Nephron progenitor cell (in vitro differentiated cells): ENCODE measurements at regions not wholly inside any gene's neighbourhood (a gene's known extent, or its start where the extent isn't known, plus 50 kb on each side); places are given as distances from the start of the nearest gene placed in this dataset.
A peak's percentile ranks its signal among the peaks of the same experiment; 100 is the strongest.

Experiments
- DNase-seq: peaks from one replicate; pipeline ENCODE4 v3.0.0; 2021
- H3K27ac Mint-ChIP-seq: 2 replicates; pipeline ENCODE4 v1.8.0; 2021; ENCODE audit warnings: mild to moderate bottlenecking, moderate library complexity, mixed read lengths
- H3K27me3 Mint-ChIP-seq: 2 replicates; pipeline ENCODE4 v1.8.0; 2021; ENCODE audit warnings: mild to moderate bottlenecking, low read depth, mixed read lengths; ENCODE audit not compliant: poor library complexity
- H3K36me3 Mint-ChIP-seq: 2 replicates; pipeline ENCODE4 v1.8.0; 2021; ENCODE audit warnings: low read depth, mixed read lengths
- H3K4me1 Mint-ChIP-seq: 2 replicates; pipeline ENCODE4 v1.8.0; 2021; ENCODE audit warnings: mixed read lengths
- H3K4me3 Mint-ChIP-seq: 2 replicates; pipeline ENCODE4 v1.8.0; 2021; ENCODE audit warnings: mild to moderate bottlenecking, moderate library complexity, mixed read lengths
- H3K9me3 Mint-ChIP-seq: 2 replicates; pipeline ENCODE4 v1.8.0; 2021; ENCODE audit warnings: mild to moderate bottlenecking, moderate library complexity, mixed read lengths
- CTCF ChIP-seq: fragments of 200-600 bp; sonication (generic); IDR thresholded peaks from 2 replicates; pipeline ENCODE4 v1.5.0; 2021; ENCODE audit warnings: antibody characterized with exemption

- Mint-ChIP-seq H3K4me1 (peaks cover 29% of the 10 kb centered on the region), H3K27me3 (peaks cover 4% of the 10 kb centered on the region), H3K9me3 (no peaks in the 10 kb centered on the region), H3K27ac (peak overlapping the region; percentile 59), H3K4me3 (no peak overlapping the region), H3K36me3 (no peaks in the 10 kb centered on the region)
- no peak for TF ChIP-seq CTCF
- DNase-seq = no peak
Measured at GRCh38 chr5:176187276-176188062, 50.8 kb upstream of the SIMC1 start.

DNA sequence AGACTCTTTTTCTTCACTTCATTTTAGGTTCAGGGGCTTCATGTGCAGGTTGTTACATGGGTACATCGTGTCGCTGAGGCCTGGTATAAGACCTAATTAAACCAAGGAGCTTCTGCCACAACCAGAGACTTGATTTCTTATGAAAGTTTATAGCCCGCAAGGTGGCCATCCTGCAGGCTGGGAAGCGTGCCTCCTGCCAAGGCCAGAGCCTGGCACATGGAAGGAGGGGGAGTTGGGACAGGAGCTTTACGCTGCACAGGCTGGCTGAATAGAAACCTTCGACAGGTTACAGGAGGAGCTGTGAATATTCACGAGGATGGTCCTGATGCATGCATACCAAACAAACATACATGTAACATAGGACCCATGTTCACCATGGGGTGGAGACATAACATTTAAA is 50.1 kb upstream of the SIMC1 start:
- Mint-ChIP-seq H3K36me3 (no peaks in the 10 kb centered on the region), H3K4me3 (no peak overlapping the region), H3K9me3 (no peaks in the 10 kb centered on the region), H3K4me1 (peaks cover 23% of the 10 kb centered on the region), H3K27me3 (peaks cover 4% of the 10 kb centered on the region), H3K27ac (no peak overlapping the region)
- no peak for DNase-seq
- TF ChIP-seq CTCF = no peak
